NOMO-1 treated with dmso at 0.1 percent for 144 hours (cell line): ENCODE measurements at regions not wholly inside any gene's neighbourhood (a gene's known extent, or its start where the extent isn't known, plus 50 kb on each side); places are given as distances from the start of the nearest gene placed in this dataset.
A peak's percentile ranks its signal among the peaks of the same experiment; 100 is the strongest.
"Not testable (repeated sequence)": the region's sequence is repeated elsewhere in the genome, so short reads cannot be mapped to it uniquely, and the experiment has no call there.

ENCODE experiments used
- DNase-seq: peaks from one replicate; lab custom pipeline; 2025; ENCODE audit not compliant: unreplicated experiment; lab: John Stamatoyannopoulos, UW

DNA sequence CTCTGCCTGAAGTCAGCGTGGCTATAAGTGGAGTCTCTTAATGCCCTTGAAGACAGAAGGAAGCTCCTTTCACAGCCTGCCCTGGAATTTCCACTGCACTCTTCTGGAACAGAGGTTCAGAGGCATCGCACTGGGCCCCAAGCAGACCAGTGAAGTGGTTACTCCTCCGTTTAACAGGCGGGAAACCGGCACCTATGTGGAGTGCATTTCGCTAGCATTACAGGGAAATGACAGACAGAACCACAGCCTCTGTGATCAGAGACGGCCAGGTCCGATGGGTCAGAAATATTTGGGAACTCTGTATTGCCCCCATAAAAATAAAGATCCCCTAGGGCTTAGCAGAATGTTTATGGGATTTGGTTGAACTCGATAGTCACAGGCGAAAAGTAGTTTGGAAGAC is 406.9 kb upstream of the PRKCQ start:
- no peak for DNase-seq

- DNase-seq: no peak
Measured at GRCh38 chr10:6985644-6986043, 405.6 kb upstream of the PRKCQ start.

DNA sequence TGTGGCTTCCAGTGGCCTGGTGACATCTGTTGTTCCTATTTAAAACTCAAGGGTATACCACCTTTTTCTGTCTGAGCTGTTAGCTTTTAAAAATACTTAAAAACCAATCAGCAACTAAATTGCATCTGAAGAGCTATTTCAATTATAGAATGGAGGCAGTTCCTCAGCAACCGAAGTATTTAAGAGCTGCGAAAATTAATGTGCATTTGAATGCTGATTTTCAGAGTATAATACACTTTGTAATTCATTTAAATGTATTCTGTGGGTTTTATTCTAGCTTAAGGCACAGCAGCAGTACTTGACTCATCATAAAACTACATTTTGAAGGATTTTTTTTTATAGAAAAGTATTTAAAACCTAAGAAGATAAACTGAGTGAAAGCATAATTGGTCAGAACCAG is 404.9 kb upstream of the PRKCQ start:
- no peak for DNase-seq

- DNase-seq: not testable (repeated sequence)
Measured at GRCh38 chr10:6984016-6984415, 403.9 kb upstream of the PRKCQ start.

GRCh38 chr10:6980353-6980752 is 400.3 kb upstream of the PRKCQ start:
- no peak for DNase-seq

- DNase-seq: no peak
Measured at GRCh38 chr10:6979371-6979770, 399.3 kb upstream of the PRKCQ start.

GRCh38 chr10:6978187-6978627 is 398.1 kb upstream of the PRKCQ start:
- no peak for DNase-seq

GRCh38 chr10:6977398-6978186 is 397.5 kb upstream of the PRKCQ start:
- no peak for DNase-seq

GRCh38 chr10:6973899-6974298 is 393.8 kb upstream of the PRKCQ start:
- no peak for DNase-seq

GRCh38 chr10:6972226-6972625 is 392.1 kb upstream of the PRKCQ start:
- no peak for DNase-seq

DNA sequence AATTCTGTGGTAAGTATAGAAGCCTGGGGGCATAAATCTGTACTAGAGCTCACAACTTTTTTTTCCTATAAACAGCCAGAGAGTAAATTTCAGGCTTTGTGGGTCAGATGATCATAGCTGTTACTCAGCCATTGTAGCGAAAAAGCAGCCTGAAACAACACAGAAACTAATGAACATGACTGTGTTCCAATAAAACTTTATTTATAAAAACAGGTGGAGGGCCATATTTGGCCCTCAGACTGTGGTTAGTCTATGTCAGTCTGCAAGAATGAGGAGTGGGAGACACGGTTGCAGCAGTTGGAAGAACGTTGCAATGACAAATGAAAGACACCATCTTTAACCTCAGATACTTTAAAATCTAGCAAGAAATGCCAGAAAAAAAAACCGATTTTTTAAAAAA is 389.6 kb upstream of the PRKCQ start:
- DNase-seq: no peak

- DNase-seq: no peak
Measured at GRCh38 chr10:6964543-6964942, 384.5 kb upstream of the PRKCQ start.

DNA sequence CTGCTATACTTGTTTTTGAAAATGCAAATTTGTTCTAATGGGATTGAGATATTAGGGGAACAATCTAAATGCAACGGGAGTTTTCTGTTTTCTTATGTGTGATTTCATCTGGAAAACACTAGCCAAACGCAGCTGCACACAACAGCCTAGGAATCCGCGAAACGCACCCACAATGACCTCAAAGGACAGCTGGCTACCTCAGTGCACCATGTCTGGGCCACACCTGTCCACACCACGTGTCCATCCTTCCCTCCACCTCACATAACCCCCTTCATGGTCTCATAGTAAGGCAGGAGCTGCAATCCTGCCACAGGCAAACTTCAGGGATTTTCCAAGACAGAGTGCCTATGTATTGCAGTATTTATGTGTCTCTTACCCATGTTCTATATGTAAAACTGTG is 382.5 kb upstream of the PRKCQ start:
- no peak for DNase-seq

DNA sequence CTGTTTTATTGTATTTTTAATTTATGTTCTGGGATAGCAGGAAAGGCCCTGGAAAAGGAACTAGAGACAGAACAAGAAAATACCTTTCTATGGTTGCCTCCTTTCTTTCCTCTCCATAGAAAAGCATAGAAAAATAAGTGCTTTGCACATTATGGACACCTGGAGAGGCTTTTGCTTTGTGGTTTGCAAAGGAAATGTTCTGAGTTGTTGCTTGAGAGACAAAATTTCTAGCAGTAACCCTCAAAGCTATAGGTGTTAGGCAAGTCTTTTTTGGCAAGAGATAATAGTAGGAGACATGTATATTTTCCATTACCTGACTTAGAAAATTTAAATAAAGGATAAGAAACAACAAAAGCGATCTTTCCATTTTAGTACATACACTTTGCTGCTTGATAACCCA is 378.6 kb upstream of the PRKCQ start:
- no peak for DNase-seq

- peak; percentile 48 for DNase-seq
Measured at GRCh38 chr10:6958254-6958653, 378.2 kb upstream of the PRKCQ start.

GRCh38 chr10:6957851-6958250 is 377.8 kb upstream of the PRKCQ start:
- DNase-seq: no peak

GRCh38 chr10:6956562-6956961 is 376.5 kb upstream of the PRKCQ start:
- DNase-seq: no peak

- DNase-seq: no peak
Measured at GRCh38 chr10:6953271-6953801, 373.3 kb upstream of the PRKCQ start.

DNA sequence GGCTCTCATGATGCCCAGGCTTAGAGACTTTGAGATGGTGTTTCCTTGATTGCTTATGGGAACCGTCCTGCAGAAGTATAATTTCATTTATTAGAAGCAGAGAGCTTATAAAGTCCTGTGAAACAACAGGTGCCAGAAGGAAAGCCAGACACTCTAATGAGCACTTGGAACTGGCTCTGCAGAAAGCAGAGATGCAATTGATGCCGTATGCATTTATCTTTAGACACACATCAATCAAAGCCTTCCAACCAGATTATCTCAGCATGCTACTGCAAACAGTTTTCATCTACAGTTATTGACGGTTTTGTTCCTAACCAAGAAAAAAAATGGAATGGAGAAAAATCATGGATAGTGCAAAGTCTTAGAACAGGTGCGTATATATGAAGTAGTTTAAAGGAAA is 371.7 kb upstream of the PRKCQ start:
- DNase-seq: no peak

- DNase-seq: no peak
Measured at GRCh38 chr10:6950133-6950532, 370.1 kb upstream of the PRKCQ start.

GRCh38 chr10:6944436-6944835 is 364.4 kb upstream of the PRKCQ start:
- DNase-seq: no peak

DNA sequence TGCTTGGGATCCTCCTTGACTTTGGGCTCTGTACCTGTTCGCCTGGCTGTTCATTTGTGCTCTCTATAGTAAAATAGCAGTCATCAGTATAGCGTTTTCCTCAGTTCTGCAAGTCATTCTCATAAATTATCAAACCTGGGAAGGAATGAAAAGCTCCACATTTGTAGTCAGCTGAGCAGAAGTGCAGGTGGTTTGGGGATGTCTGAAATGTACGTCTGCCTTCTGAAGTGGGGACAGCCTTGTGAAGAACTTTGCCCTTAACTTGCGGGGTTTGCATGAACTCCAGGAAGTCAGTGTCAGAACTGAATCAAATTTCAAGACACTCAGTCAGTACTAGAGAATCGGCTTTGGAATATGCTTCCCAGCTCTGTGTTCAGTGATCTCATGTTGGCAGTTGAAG is 358.3 kb upstream of the PRKCQ start:
- no peak for DNase-seq

DNA sequence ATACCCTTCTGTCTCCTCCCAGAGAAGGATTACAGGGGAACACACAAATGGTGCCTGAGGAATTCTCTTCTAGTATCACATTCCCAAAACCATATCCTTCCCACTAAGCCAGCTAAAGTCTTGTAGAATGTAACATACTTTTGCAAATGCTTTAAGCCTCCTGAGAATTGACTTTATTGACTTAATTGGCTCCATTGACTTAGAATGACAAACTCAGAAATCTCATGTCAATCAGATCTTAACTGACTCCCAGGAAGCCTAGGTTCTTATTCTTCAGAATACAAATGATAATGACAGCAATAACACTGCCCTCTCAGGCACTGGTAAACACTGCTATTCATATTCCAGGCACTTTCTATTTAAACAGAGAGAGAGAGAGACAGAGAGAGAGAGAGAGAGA is 356.9 kb upstream of the PRKCQ start:
- no peak for DNase-seq
